ENCODE measurements at regions not wholly inside any gene's neighbourhood (a gene's known extent, or its start where the extent isn't known, plus 50 kb on each side); places are given as distances from the start of the nearest gene placed in this dataset.

DNA sequence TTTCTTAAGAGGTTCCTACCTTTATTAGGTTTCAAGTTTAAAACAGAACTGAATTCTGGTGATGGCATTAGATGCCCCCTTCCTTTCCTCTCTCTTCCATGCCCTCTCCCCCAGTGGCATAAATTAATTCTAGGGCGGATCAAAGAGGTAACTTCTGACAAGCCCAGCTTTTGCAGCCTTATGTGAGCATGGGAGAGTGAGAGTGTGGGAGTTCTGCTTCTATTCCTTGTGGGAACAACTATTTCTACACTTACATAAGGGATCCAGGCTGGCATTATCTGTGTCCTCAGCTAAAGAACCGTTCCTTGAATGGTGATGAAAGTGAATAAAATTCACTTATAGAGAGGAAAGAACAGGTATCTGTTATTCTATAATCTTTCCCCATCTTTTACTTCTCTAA lies 437.6 kb downstream of the KIF4B start:
- TF ChIP-seq, protein P1, sequence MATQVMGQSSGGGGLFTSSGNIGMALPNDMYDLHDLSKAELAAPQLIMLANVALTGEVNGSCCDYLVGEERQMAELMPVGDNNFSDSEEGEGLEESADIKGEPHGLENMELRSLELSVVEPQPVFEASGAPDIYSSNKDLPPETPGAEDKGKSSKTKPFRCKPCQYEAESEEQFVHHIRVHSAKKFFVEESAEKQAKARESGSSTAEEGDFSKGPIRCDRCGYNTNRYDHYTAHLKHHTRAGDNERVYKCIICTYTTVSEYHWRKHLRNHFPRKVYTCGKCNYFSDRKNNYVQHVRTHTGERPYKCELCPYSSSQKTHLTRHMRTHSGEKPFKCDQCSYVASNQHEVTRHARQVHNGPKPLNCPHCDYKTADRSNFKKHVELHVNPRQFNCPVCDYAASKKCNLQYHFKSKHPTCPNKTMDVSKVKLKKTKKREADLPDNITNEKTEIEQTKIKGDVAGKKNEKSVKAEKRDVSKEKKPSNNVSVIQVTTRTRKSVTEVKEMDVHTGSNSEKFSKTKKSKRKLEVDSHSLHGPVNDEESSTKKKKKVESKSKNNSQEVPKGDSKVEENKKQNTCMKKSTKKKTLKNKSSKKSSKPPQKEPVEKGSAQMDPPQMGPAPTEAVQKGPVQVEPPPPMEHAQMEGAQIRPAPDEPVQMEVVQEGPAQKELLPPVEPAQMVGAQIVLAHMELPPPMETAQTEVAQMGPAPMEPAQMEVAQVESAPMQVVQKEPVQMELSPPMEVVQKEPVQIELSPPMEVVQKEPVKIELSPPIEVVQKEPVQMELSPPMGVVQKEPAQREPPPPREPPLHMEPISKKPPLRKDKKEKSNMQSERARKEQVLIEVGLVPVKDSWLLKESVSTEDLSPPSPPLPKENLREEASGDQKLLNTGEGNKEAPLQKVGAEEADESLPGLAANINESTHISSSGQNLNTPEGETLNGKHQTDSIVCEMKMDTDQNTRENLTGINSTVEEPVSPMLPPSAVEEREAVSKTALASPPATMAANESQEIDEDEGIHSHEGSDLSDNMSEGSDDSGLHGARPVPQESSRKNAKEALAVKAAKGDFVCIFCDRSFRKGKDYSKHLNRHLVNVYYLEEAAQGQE (IDR thresholded peaks at IDR 0.05; ENCODE audit: insufficient read depth in 1 of 2, low read depth in 2 of 2, low read length in 2 of 2): no peak
- TF ChIP-seq SIN3A (IDR thresholded peaks at IDR 0.05; ENCODE audit: borderline replicate concordance, insufficient read depth, low read length): no peak
- TF ChIP-seq POLR2AphosphoS5 (IDR thresholded peaks at IDR 0.05; ENCODE audit: low read depth, low read length): no peak
- TF ChIP-seq TAF1 (IDR thresholded peaks at IDR 0.05; ENCODE audit: borderline replicate concordance, insufficient read depth, low read length): no peak
- TF ChIP-seq FOXP2 (optimal IDR thresholded peaks at IDR 0.05; ENCODE audit: borderline replicate concordance, extremely low read depth, extremely low read length, insufficient read depth): no peak
